ENCODE measurements at regions not wholly inside any gene's neighbourhood (a gene's known extent, or its start where the extent isn't known, plus 50 kb on each side); places are given as distances from the start of the nearest gene placed in this dataset.

DNA sequence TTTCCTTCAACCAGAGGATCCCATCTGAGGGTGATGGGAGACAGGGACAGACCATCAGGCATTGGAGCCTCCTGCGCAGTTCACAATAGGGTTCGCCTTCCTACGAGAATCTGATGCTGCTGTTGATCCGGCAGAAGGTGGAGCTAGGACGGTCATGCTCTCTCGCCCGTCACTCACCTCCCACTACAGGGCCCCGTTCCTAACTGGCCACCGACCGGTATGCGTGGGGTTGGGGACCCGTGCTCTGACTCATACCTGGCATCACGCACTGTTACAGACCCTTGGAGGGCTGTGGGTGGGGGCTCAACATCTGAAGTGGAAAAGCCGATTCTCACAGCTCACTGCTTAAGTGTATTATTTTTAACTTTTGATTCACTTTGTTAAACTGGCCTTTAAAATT lies 402.3 kb downstream of the BRD1 start:
- ChIA-PET CTCF (no interaction called here), POLR2A (ENCODE audit: unreplicated experiment) (no interaction called here)
- Histone ChIP-seq H2BK120ac (ENCODE audit: low read depth, low read length) (no peak overlapping the region), H3K27ac (ENCODE audit: insufficient read depth, low read length) (no peak overlapping the region), H3K23ac (ENCODE audit: low read depth, low read length) (no peak overlapping the region), H3K27me3 (ENCODE audit: control insufficient read depth, insufficient read depth, low read length) (no peaks in the 10 kb centered on the region), H2AK5ac (ENCODE audit: low read depth, low read length) (no peak overlapping the region), H3K4me2 (ENCODE audit: low read depth, low read length) (no peak overlapping the region), H3K79me1 (ENCODE audit: low read depth in 1 of 2, low read length in 2 of 2) (no peaks in the 10 kb centered on the region), H3K14ac (replicated peaks; ENCODE audit: low read depth, low read length) (no peak overlapping the region), H3K56ac (ENCODE audit: extremely low read depth, insufficient read depth, low read length) (no peak overlapping the region), H3K36me3 (ENCODE audit: control insufficient read depth, insufficient read depth, low read length) (no peaks in the 10 kb centered on the region), H4K20me1 (ENCODE audit: insufficient read depth, low read length) (no peaks in the 10 kb centered on the region), H2BK20ac (ENCODE audit: low read depth, low read length) (no peak overlapping the region), H3K18ac (ENCODE audit: low read depth, low read length) (no peak overlapping the region), H2BK15ac (ENCODE audit: low read depth, low read length) (no peak overlapping the region), H2BK5ac (ENCODE audit: low read depth, low read length, poor library complexity, severe bottlenecking) (no peak overlapping the region), H4K8ac (ENCODE audit: low read depth in 2 of 2, low read length in 2 of 2) (no peak overlapping the region), H3K4me3 (ENCODE audit: insufficient read depth, low read depth, low read length) (no peak overlapping the region), H4K5ac (ENCODE audit: low read depth, low read length) (no peak overlapping the region), H2AFZ (replicated peaks; ENCODE audit: low read length, poor library complexity) (no peak overlapping the region), H3K9me1 (ENCODE audit: insufficient read depth, low read length) (no peaks in the 10 kb centered on the region), H3K9me3 (ENCODE audit: control insufficient read depth, insufficient read depth, low read length) (peaks cover 38% of the 10 kb centered on the region), H3K4ac (ENCODE audit: low read depth, low read length) (no peak overlapping the region), H3K9ac (ENCODE audit: low read depth, low read length) (no peak overlapping the region), H3K4me1 (ENCODE audit: control insufficient read depth, insufficient read depth, low read length) (no peaks in the 10 kb centered on the region), H4K91ac (ENCODE audit: insufficient read depth, low read depth, low read length) (no peak overlapping the region), H2AK9ac (replicated peaks; ENCODE audit: low read depth, low read length, poor library complexity) (no peak overlapping the region)
- no peak for TF ChIP-seq RFX5 (IDR thresholded peaks at IDR 0.05; ENCODE audit: low read depth, low read length)
- TF ChIP-seq BHLHE40 (IDR thresholded peaks at IDR 0.05; ENCODE audit: low read depth, low read length) = no peak
- TF ChIP-seq, protein P1, sequence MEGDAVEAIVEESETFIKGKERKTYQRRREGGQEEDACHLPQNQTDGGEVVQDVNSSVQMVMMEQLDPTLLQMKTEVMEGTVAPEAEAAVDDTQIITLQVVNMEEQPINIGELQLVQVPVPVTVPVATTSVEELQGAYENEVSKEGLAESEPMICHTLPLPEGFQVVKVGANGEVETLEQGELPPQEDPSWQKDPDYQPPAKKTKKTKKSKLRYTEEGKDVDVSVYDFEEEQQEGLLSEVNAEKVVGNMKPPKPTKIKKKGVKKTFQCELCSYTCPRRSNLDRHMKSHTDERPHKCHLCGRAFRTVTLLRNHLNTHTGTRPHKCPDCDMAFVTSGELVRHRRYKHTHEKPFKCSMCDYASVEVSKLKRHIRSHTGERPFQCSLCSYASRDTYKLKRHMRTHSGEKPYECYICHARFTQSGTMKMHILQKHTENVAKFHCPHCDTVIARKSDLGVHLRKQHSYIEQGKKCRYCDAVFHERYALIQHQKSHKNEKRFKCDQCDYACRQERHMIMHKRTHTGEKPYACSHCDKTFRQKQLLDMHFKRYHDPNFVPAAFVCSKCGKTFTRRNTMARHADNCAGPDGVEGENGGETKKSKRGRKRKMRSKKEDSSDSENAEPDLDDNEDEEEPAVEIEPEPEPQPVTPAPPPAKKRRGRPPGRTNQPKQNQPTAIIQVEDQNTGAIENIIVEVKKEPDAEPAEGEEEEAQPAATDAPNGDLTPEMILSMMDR (conservative IDR thresholded peaks at IDR 0.05; ENCODE audit: low read depth, low read length) = no peak
- no peak for TF ChIP-seq RCOR1 (IDR thresholded peaks at IDR 0.05; ENCODE audit: insufficient replicate concordance, low read length)
- TF ChIP-seq MAZ (IDR thresholded peaks at IDR 0.05; ENCODE audit: borderline replicate concordance, low read depth, low read length) = no peak
- no peak for TF ChIP-seq NFE2L2 (IDR thresholded peaks at IDR 0.05; ENCODE audit: low read depth, low read length)
- no peak for TF ChIP-seq MAFK (IDR thresholded peaks at IDR 0.05; ENCODE audit: low read depth, low read length)
- TF ChIP-seq CHD1 (IDR thresholded peaks at IDR 0.05; ENCODE audit: low read depth, low read length) = no peak
- no peak for TF ChIP-seq SMC3 (IDR thresholded peaks at IDR 0.05; ENCODE audit: low read depth, low read length)
- no peak for TF ChIP-seq MXI1 (IDR thresholded peaks at IDR 0.05; ENCODE audit: borderline replicate concordance, low read depth, low read length)
- TF ChIP-seq FOS (IDR thresholded peaks at IDR 0.05; ENCODE audit: low read depth, low read length) = no peak
- TF ChIP-seq, protein P2, sequence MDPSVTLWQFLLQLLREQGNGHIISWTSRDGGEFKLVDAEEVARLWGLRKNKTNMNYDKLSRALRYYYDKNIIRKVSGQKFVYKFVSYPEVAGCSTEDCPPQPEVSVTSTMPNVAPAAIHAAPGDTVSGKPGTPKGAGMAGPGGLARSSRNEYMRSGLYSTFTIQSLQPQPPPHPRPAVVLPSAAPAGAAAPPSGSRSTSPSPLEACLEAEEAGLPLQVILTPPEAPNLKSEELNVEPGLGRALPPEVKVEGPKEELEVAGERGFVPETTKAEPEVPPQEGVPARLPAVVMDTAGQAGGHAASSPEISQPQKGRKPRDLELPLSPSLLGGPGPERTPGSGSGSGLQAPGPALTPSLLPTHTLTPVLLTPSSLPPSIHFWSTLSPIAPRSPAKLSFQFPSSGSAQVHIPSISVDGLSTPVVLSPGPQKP (IDR thresholded peaks at IDR 0.05; ENCODE audit: borderline replicate concordance, low read depth, low read length) = no peak
- no peak for TF ChIP-seq POLR2A (IDR thresholded peaks at IDR 0.05; ENCODE audit: low read depth, low read length)
- no peak for TF ChIP-seq RAD21 (IDR thresholded peaks at IDR 0.05; ENCODE audit: low read length)
- TF ChIP-seq CEBPB (IDR thresholded peaks at IDR 0.05; ENCODE audit: low read depth, low read length) = no peak
- TF ChIP-seq, protein P3, sequence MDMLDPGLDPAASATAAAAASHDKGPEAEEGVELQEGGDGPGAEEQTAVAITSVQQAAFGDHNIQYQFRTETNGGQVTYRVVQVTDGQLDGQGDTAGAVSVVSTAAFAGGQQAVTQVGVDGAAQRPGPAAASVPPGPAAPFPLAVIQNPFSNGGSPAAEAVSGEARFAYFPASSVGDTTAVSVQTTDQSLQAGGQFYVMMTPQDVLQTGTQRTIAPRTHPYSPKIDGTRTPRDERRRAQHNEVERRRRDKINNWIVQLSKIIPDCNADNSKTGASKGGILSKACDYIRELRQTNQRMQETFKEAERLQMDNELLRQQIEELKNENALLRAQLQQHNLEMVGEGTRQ (IDR thresholded peaks at IDR 0.05; ENCODE audit: low read depth, low read length) = no peak
- in situ Hi-C loops (cut with MboI; ENCODE audit: low sequenced_read_pairs) (no loop called here), dilution Hi-C loops (cut with HindIII; ENCODE audit: low sequenced_read_pairs, unreplicated experiment) (no loop called here), intact Hi-C loops (cut with micrococcal nuclease) (no loop called here)
- WGBS, 2 experiments (ENCODE audit: extremely low coverage in 2 of 2, insufficient read length in 1 of 2) = 9% methylated on average over 4 of the region's 14 CpGs; no CpG with 5 or more reads in 1 of the 2 experiments
- DNase-seq (no peak), ATAC-seq (ENCODE audit: low read depth) (no peak)
- BruUV-seq (replicated peaks) = no TSS peak

Data from IMR-90 (cell line).